ENCODE measurements at regions not wholly inside any gene's neighbourhood (a gene's known extent, or its start where the extent isn't known, plus 50 kb on each side); places are given as distances from the start of the nearest gene placed in this dataset.
"Not testable (repeated sequence)": the region's sequence is repeated elsewhere in the genome, so short reads cannot be mapped to it uniquely, and the experiment has no call there.

GRCh38 chr5:29130786-29131185 is 2062.7 kb upstream of the CDH6 start:
- Histone ChIP-seq H3K9me3 (peaks cover 0 to 5% of the 10 kb centered on the region in 2 donors), H3K27me3 (no peaks in the 10 kb centered on the region), H3K36me3 (no peaks in the 10 kb centered on the region), H3K4me1 (no peaks in the 10 kb centered on the region), H3K4me3 (no peak overlapping the region), H3K27ac (no peak overlapping the region)
- no peak for TF ChIP-seq CTCF (IDR thresholded peaks at IDR 0.05)
- no peak for TF ChIP-seq POLR2AphosphoS5 (IDR thresholded peaks at IDR 0.05)
- TF ChIP-seq POLR2A (IDR thresholded peaks at IDR 0.05) = no peak
- DNase-seq (ENCODE audit: low spot score in 2 of 2) = no peak
- intact Hi-C loops (cut with DNase I; ENCODE audit: low total_unique reads) = no loop called here

- H3K4me1 ChIP-seq; H3K27me3 ChIP-seq; H3K36me3 ChIP-seq; H3K4me3 ChIP-seq; intact Hi-C loops (cut with DNase I; ENCODE audit: low total_unique reads); H3K9me3 ChIP-seq; DNase-seq (ENCODE audit: low spot score in 2 of 2); H3K27ac ChIP-seq: not testable (repeated sequence)
These were observed 2065.8 kb upstream of the CDH6 start for GRCh38 chr5:29127524-29128156.

- H3K4me3 ChIP-seq; intact Hi-C loops (cut with DNase I; ENCODE audit: low total_unique reads); H3K27me3 ChIP-seq; H3K9me3 ChIP-seq; H3K27ac ChIP-seq; H3K4me1 ChIP-seq; H3K36me3 ChIP-seq; DNase-seq (ENCODE audit: low spot score in 2 of 2): not testable (repeated sequence)
These were observed 2067.0 kb upstream of the CDH6 start for GRCh38 chr5:29126462-29126861.

GRCh38 chr5:29122306-29122705 is 2071.2 kb upstream of the CDH6 start:
- no peaks in the 10 kb centered on the region for H3K9me3 ChIP-seq
- H3K27me3 ChIP-seq = no peaks in the 10 kb centered on the region
- H3K36me3 ChIP-seq = no peaks in the 10 kb centered on the region
- H3K4me3 ChIP-seq = no peak overlapping the region
- TF ChIP-seq CTCF (IDR thresholded peaks at IDR 0.05) (no peak), POLR2A (IDR thresholded peaks at IDR 0.05) (no peak), POLR2AphosphoS5 (IDR thresholded peaks at IDR 0.05) (no peak)
- DNase-seq (ENCODE audit: low spot score in 2 of 2) = no peak
- H3K27ac ChIP-seq = no peak overlapping the region
- intact Hi-C loops (cut with DNase I; ENCODE audit: low total_unique reads) = no loop called here
- H3K4me1 ChIP-seq = no peaks in the 10 kb centered on the region

- DNase-seq (ENCODE audit: low spot score in 2 of 2) = no peak
- Histone ChIP-seq H3K36me3 (no peaks in the 10 kb centered on the region), H3K4me1 (no peaks in the 10 kb centered on the region), H3K27me3 (no peaks in the 10 kb centered on the region), H3K4me3 (no peak overlapping the region), H3K27ac (no peak overlapping the region), H3K9me3 (peaks cover 0 to 11% of the 10 kb centered on the region in 2 donors)
- TF ChIP-seq POLR2A (IDR thresholded peaks at IDR 0.05) = no peak
- no peak for TF ChIP-seq CTCF (IDR thresholded peaks at IDR 0.05)
- no peak for TF ChIP-seq POLR2AphosphoS5 (IDR thresholded peaks at IDR 0.05)
- intact Hi-C loops (cut with DNase I; ENCODE audit: low total_unique reads) = no loop called here
These were observed 2076.0 kb upstream of the CDH9 start for GRCh38 chr5:29114331-29114768.

- no peak for DNase-seq (ENCODE audit: low spot score in 2 of 2)
- Histone ChIP-seq H3K9me3 (peaks cover 0 to 11% of the 10 kb centered on the region in 2 donors), H3K27me3 (no peaks in the 10 kb centered on the region), H3K27ac (no peak overlapping the region), H3K36me3 (no peaks in the 10 kb centered on the region), H3K4me3 (no peak overlapping the region), H3K4me1 (no peaks in the 10 kb centered on the region)
- intact Hi-C loops (cut with DNase I; ENCODE audit: low total_unique reads) = no loop called here
- no peak for TF ChIP-seq POLR2AphosphoS5 (IDR thresholded peaks at IDR 0.05)
- TF ChIP-seq CTCF (IDR thresholded peaks at IDR 0.05) = no peak
- TF ChIP-seq POLR2A (IDR thresholded peaks at IDR 0.05) = no peak
These were observed 2075.1 kb upstream of the CDH9 start for GRCh38 chr5:29113516-29113915.
